ENCODE measurements at regions not wholly inside any gene's neighbourhood (a gene's known extent, or its start where the extent isn't known, plus 50 kb on each side); places are given as distances from the start of the nearest gene placed in this dataset.

- Histone ChIP-seq H3K27ac (no peak overlapping the region), H3K4me3 (no peak overlapping the region)
- TF ChIP-seq CTCF (IDR thresholded peaks at IDR 0.05): no peak
- DNase-seq (ENCODE audit: low spot score): no peak
Observed at GRCh38 chr5:93302711-93303110, 278.3 kb downstream of the NR2F1-AS1 start.

GRCh38 chr5:93300945-93301344 is 280.1 kb downstream of the NR2F1-AS1 start:
- no peak overlapping the region for H3K4me3 ChIP-seq
- H3K27ac ChIP-seq: no peak overlapping the region
- no peak for DNase-seq (ENCODE audit: low spot score)
- TF ChIP-seq CTCF (IDR thresholded peaks at IDR 0.05): no peak

- DNase-seq (ENCODE audit: low spot score): no peak
- TF ChIP-seq CTCF (IDR thresholded peaks at IDR 0.05): no peak
- Histone ChIP-seq H3K27ac (no peak overlapping the region), H3K4me3 (no peak overlapping the region)
Observed at GRCh38 chr5:93300309-93300923, 280.6 kb downstream of the NR2F1-AS1 start.

GRCh38 chr5:93299681-93300308 is 281.2 kb downstream of the NR2F1-AS1 start:
- H3K27ac ChIP-seq: no peak overlapping the region
- no peak for TF ChIP-seq CTCF (IDR thresholded peaks at IDR 0.05)
- H3K4me3 ChIP-seq: no peak overlapping the region
- DNase-seq (ENCODE audit: low spot score): no peak

GRCh38 chr5:93297116-93297515 is 283.9 kb downstream of the NR2F1-AS1 start:
- Histone ChIP-seq H3K4me3 (no peak overlapping the region), H3K27ac (no peak overlapping the region)
- DNase-seq (ENCODE audit: low spot score): no peak
- TF ChIP-seq CTCF (IDR thresholded peaks at IDR 0.05): no peak

GRCh38 chr5:93296338-93296737 is 284.7 kb downstream of the NR2F1-AS1 start:
- no peak for TF ChIP-seq CTCF (IDR thresholded peaks at IDR 0.05)
- DNase-seq (ENCODE audit: low spot score): no peak
- H3K4me3 ChIP-seq: no peak overlapping the region
- no peak overlapping the region for H3K27ac ChIP-seq

- DNase-seq (ENCODE audit: low spot score): no peak
- no peak for TF ChIP-seq CTCF (IDR thresholded peaks at IDR 0.05)
- Histone ChIP-seq H3K27ac (no peak overlapping the region), H3K4me3 (no peak overlapping the region)
Observed at GRCh38 chr5:93294996-93295395, 286.0 kb downstream of the NR2F1-AS1 start.
